Peyer's patch (tissue), 4 donors: ENCODE measurements at regions not wholly inside any gene's neighbourhood (a gene's known extent, or its start where the extent isn't known, plus 50 kb on each side); places are given as distances from the start of the nearest gene placed in this dataset.

Experiments
- POLR2A ChIP-seq, 2 donors: fragments of 450-650 bp; IDR thresholded peaks; one replicate each; pipeline ENCODE4 v1.5.1; 2017; ENCODE audit warnings: antibody characterized with exemption in 2 of 2, mild to moderate bottlenecking in 2 of 2, moderate library complexity in 2 of 2
- TF ChIP-seq, protein P1 (sequence below), 6 experiments: fragments of 450-650 bp in 4 of 6; fragments of 200-600 bp in 2 of 6; sonication (generic) in 1 of 6; IDR thresholded peaks; one replicate each; pipeline ENCODE4 v1.5.1; 2017 to 2019; ENCODE audit warnings: antibody characterized with exemption in 6 of 6, mild to moderate bottlenecking in 3 of 6, moderate library complexity in 1 of 6

DNA sequence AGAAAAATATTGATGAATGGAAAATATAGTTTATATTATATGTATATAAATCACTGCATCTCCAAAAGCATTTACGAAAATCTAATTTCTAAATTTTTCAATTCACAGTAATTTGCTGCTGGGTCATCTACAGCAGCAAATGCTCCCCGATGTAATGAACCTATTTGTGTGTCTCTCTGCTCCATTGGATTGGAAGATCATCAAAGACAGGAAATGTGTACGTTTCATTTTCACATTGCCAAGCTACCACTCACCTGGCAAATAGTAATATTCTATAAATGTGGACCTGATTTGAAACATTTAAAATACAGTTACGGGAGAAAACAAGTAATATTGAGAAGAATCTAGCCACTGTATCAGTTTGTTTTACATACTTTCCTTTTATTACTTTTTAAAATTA is 317.7 kb downstream of the PAPSS1 start:
- TF ChIP-seq, protein P1, sequence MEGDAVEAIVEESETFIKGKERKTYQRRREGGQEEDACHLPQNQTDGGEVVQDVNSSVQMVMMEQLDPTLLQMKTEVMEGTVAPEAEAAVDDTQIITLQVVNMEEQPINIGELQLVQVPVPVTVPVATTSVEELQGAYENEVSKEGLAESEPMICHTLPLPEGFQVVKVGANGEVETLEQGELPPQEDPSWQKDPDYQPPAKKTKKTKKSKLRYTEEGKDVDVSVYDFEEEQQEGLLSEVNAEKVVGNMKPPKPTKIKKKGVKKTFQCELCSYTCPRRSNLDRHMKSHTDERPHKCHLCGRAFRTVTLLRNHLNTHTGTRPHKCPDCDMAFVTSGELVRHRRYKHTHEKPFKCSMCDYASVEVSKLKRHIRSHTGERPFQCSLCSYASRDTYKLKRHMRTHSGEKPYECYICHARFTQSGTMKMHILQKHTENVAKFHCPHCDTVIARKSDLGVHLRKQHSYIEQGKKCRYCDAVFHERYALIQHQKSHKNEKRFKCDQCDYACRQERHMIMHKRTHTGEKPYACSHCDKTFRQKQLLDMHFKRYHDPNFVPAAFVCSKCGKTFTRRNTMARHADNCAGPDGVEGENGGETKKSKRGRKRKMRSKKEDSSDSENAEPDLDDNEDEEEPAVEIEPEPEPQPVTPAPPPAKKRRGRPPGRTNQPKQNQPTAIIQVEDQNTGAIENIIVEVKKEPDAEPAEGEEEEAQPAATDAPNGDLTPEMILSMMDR (IDR thresholded peaks at IDR 0.05): no peak
- TF ChIP-seq POLR2A (IDR thresholded peaks at IDR 0.05): no peak
